ENCODE measurements at regions not wholly inside any gene's neighbourhood (a gene's known extent, or its start where the extent isn't known, plus 50 kb on each side); places are given as distances from the start of the nearest gene placed in this dataset.
"Not testable (repeated sequence)": the region's sequence is repeated elsewhere in the genome, so short reads cannot be mapped to it uniquely, and the experiment has no call there.

DNA sequence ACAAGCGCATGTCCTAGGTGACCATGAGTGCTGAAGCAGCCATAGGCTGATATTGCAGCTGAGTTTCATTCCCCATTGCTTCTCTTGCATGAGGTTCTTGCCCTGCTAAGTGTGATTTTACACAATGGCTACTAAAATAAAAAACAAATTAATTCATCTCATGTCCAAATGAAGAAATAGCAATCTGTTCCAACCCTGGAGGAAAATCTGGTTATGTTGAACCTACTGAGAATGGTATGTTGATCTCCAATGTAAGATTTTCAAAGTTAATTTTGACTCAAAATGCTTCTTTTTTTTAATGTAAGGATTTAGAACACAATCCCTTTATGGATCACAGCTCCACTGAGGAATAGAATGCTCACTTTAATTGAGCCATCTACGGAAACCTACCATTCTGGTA lies 254.2 kb upstream of the CRBN start:
- no peak for DNase-seq

DNA sequence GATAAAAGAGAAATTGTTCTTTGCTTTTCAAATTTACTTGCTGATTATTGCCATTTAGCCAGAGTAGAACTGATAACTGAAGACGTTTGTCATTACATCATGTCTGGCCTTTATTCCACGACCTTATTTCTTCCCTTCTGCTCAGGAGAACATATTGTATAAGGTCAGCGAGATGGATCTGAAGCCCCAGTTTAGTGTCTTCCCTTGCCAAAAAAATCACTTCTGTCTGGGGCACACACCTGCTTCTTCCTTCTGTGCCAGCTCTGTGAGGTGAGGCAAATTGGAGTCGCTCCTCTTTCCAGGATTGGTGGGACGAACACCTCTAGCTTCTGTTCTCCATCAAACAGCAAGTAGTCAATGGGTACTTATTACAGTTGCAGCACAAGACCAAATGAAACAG lies 250.3 kb upstream of the CRBN start:
- DNase-seq: no peak

DNA sequence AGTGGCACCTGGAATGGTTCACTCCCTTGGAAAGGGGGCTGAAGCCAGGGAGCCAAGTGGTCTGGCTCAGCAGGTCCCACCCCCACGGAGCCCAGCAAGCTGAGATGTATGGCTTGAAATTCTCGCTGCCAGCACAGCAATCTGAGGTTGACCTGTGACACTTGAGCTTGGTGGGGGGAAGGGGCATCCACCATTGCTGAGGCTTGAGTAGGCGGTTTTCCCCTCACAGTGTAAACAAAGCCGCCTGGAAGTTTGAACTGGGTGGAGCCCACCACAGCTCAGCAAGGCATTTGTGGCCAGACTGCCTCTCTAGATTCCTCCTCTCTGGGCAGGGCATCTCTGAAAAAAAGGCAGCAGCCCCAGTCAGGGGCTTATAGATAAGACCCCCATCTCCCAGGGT lies 228.2 kb upstream of the CRBN start:
- not testable (repeated sequence) for DNase-seq

DNA sequence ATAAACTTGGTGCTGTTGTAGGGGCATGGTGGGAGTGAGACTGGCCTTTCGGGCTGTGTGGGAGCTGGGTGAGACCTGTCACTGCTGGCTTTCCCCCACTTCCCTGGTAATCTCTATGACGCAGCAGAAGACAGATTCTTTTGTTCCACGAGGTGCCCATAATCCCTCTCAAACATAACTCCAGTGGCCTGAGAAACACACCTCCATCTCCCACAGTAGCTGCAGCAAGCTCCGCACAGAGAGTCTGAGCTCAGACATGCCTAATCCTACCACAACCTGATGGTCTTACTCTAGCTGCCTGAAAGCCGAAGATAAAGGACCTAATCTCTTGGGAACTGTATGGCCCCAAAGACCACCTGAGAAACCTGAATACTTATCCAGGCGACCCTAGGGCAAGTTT lies 225.6 kb upstream of the CRBN start:
- no peak for DNase-seq

DNA sequence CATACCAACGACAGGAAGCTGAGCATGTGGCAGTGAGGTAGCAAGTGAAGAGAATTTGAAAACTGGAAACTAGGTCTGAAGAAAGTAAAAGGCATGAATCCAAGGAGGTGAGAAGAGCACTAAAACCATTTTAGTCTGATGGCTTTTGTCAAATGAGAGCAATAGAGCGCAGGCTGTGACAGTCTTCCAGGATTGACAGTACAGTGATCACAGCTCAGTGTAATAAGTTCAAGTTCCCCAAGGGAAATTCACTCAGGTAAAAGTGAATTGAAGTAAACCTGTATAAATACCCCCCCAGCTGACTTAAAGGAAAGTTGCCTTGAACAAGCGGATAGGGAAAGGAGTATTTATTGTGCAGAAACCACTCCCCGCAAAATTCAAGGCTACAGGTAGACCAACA lies 224.2 kb upstream of the CRBN start:
- no peak for DNase-seq

DNA sequence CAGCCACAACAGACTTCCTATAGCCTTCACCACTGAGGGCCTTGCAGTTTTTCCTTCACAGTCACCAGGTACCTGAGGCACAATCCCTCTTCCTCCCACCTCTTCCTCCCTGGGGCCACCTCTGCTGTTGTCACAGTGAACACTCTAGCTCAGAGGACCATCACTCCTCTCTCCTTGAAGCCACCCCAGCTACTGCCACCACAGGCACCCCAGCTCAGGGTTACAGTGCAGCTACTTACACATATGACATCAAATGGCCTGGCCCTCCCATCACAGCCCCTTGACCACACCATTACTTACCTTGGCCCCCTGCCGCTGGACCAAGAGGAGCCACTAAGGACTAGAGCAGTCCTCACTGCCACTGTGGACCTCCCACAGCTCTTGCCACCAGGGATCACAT lies 213.5 kb upstream of the CRBN start:
- no peak for DNase-seq

DNA sequence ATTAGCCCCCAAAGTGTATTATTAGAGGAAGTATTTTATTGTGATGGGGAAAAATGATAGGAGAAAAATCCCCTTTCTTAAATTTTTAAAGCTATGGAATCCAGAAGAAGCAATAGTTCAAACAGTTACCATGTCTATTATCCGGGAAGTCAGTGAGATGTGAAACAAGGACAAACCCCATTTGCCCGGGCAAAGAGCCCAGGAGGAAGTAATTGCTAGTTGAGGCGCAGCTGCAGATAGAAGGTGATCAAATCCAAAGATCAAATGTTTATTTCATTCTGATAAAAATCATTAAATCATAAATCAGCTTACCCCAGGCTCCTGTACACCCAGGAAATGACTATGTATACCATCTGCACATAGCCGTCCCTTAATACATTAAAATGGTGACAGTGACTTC lies 204.0 kb upstream of the CRBN start:
- DNase-seq: no peak

DNA sequence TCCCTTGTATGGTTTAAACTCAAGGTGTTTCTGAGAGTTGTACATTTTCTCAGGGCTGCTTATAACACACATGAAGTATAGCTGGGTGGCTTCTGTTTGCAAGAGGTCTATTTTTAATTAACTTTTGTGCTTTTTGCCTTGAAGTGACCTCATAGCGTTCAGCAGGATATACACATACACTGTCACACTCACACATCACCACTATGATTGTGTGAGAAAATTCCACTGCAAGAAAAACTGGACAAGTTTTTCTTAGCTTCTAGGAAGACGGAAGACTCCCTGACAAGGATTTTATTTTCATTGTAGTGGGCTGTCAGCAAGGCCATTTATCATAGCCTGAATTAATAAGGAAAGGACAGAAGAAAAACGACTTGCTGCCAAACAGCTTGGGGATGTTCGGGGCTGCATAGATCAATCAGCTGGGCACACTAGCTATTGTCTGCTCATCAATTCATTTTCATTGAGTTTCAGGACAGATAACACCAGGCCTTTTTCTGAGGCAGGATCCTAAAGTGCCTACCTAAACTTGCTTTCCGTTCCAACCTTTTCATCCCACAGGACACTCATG lies 192.8 kb upstream of the CRBN start:
- no peak for DNase-seq

DNA sequence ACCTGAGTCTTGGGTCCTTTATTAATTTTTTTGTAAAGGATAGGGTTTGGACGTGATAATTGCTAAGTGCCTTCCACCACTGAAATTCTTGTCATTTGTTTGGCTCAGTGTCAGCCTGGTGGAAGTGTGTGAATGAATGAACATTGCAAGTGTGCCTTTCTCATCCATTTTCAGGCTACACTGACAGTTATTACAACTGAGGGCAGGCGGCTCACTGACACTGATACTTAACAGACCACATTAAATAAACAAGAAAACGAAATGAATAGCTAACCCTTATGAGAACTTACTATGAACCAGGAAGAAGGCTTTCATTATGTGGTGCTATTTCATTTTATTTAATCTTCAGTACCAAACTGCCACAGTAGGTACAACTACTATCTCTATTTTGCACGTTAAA lies 188.8 kb upstream of the CRBN start:
- no peak for DNase-seq

DNA sequence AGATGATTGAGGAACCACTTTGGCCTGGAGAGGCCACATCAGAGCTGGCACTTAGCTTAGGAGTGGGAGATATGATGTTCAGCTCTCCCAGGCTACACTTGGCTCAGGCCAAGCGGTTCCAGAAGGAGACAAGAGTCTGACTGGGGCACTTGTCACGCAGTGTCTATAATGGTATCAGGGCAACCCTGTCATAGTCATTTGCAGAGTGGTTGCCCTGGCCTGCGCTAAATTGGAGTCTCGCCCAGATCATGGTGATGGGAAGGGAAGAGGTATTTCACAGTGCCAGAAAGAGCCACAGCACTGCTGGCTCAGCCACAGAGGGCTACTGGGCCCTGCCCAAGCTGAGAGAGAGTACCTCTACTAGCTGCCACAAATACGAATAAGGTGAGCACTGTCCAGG lies 186.9 kb upstream of the CRBN start:
- DNase-seq: no peak

DNA sequence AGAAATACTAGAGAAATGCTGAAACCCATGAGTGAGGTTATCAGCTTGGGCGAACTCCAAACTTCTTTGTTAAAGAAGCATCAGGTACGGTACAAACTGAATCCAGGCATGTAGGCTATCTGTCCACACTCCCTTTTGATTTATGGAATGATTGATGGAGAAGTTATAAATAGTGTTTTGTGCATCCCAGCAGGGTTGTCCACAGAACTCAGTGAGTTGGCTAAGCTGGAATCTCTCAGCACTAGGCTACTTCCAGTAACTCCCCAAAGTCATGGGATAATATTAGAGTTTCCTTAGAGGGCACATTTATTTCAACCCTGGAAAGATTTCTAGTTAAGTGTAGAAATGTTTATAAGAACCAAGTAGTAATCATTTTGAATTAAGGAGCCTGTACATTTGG lies 186.2 kb upstream of the CRBN start:
- DNase-seq: no peak

DNA sequence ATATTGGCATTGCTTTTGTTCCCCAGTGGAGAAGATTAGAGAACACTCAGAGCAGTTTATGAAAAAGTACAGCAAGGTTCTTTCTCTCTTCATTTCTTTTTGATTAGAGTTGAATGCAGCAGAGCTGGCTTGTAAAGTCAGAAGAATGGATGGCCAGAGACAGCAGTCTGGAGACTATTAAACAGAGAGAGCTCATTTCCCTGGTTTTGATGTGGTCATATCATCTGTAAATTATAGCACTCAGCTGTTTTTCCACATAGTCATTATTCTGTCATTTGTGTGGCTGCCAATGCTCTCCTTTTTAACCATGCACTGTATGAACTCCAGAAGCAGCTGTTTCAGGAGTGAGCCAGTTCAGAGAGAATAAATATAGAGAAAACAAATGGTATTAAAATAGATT lies 177.4 kb upstream of the CRBN start:
- DNase-seq: no peak

DNA sequence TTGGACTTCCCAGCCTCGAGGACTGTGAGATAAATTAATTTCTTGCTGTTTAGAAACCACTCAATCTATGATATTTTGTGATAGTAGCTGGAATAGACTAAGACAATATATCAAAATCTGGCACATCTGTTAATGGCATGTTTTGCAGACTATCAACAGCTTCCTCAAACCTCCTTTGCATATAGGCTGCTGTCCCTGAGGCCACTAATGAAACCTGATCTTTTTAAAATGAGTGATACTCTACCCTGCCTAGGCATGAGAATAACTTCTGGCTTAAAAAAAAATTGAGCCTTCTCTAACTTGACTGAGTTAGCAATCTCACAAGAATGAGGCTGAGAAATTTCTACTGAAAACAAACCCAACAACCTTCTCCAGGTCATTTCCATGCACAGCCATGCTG lies 176.0 kb upstream of the CRBN start:
- DNase-seq: no peak

DNA sequence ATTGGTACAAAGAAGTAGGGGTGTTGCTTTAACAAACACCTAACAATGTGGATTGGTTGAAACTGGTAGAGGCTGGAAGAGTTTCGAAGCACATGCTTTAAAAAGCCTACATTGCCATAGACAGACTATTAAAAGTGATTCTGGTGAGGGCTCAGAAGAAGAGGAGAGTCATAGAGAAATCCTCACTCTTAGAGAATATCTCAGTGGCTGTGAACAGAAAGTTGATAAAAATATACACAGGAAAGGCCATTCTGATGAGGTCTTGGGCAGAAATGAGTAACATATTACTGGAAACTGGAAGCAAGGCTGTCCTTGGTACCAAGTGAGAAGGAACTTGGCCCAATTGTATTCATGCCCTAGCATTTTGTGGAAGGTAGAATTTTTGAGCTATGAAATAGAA lies 173.7 kb upstream of the CRBN start:
- no peak for DNase-seq

DNA sequence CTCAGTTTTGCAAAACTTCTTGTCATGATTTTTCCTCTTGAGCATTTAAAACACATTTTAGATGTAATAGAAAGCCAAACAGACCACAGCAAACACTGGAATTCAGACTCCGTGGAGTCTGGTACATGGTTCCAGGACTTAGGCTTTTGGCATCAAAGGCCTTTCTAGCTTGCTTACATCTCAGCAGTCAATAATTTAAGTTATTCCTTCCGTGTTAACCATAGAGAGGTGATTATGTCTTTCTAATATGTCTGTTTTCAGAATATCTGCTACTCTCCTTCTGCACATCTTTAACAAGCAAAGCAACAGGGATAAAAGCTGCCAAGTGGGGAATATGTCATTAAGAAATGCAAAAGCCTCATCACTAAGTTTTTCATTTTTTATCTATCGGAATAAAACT lies 171.7 kb upstream of the CRBN start:
- DNase-seq: no peak

DNA sequence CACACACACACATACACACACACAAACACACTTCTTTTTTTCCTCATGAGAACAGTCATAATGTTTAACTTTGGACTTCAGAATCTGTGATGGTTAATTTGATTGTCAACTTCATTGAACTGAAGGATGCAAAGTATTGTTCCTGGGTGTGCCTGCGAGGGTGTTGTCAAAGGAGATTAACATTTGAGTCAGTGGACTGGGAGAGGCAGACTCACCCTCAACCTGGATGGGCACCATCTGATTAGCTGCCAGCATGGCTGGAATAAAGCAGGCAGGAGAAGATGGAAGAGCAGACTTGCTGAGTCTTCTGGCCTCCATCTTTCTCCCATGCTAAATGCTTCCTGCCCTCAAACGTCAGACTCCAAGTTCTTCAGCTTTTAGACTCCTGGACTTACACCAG lies 167.6 kb upstream of the CRBN start:
- not testable (repeated sequence) for DNase-seq

DNA sequence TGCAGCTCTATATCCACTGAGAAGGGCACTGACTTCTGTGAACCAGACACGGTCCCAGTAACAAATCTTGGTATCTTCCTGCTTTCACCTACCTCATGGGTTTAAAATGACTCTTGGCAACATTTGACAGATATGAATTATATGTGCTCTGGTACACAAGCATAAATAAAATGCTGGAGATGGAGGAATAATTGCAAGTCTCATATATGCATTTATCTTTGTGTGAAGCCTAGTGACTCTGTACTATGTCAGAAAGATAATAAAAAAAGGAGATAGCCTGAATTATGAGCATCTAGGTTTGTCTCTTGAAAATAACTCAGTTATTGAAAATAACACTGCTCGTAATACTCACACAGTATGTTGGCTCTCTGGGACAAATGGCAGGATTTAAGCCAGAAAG lies 167.1 kb upstream of the CRBN start:
- DNase-seq: no peak

DNA sequence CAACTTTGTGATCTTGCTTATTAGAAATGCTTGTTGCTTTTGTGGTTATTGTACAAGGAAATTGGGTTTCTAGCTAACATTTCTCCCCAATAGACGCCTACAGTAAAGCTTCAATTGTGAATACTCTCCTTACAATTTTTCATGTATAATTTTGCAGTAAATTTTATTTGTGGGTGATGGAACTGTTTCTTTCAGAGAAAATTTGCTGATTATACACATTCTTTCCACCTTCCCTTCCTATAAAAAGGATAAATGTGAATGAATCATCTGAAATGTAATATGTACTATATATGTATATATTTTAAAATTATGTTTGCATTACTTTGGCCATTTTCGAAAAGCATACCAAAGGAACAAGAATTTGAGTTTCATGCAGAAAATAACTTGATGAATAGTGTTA lies 162.7 kb upstream of the CRBN start:
- DNase-seq: no peak

DNA sequence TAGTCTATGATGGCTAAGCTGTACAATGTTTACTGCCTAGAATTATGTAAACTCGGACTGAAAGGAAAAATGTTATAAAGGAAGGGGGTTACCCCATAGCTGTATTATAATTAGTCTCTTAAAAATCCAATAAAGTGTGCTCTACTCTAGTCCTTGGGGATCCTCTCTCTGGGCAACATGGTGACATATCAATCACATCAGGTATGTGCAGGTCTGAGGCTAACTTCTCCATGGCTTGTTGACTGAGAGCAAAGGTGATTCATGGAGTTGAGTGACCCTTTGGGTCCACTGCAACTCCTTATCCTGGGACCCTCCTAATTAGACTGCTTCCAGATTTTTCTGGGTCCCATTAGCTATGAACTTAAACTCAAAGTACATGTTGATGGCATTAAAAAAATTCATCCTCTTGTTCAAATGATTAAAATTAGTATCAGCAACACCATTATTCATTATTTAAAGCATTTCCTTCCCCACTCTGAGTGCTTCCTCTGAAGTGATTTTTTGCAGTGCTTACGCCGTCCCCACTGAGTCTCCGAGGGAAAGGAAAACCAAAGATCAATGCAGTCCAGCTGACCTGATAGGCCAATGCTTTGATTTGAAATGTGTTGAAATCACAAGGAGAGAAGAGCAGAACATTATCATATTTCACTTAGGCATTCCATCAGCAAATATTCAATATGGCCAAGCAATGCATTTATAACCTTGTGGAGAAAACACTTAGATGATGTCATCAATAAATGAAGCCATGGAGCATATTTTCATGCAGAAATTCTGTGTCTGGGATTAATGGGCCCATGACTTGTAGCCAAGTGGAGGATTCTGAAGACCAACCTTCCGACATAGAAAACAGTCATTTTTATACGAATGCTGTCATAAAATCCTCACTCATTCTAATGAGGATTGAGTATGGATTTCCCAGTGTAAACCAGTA lies 161.7 kb upstream of the CRBN start:
- no peak for DNase-seq

DNA sequence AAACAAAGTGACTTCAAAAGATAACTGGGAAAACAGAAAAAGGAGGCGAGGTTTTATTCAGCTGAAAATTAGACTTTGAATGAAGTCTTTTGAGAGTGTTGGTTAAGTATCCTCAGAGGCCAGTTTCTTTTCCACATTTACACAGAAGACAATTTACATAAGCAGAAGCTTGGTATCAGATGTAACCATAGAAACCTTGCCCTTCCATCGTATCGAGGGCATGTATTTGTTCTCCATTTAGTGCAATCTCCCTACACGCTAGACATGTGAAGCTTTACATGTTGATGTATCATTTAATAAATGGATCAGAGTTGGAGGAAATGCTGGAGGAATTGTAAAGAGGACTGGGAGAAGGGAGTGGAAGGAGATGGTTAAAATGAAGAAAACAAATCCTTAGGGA lies 161.0 kb upstream of the CRBN start:
- no peak for DNase-seq

DNA sequence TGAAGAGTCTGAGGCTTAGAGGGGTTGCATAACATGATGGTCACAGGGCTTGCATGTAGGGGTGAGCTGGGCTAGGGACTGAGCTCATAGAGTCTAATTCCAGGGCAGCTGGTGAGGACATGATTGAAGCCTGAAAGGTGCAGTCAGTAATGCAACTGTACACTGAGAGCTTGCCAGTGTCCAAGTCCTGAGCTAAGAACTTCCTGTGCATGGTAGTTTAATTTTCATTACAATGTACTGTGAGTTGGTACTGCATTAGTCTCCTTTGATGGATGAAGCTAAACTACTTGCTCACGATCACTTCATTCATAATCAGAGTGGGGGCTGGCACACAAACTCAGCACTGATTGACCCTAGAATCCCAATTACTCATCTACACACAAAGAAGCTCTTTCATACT lies 156.4 kb upstream of the CRBN start:
- no peak for DNase-seq

DNA sequence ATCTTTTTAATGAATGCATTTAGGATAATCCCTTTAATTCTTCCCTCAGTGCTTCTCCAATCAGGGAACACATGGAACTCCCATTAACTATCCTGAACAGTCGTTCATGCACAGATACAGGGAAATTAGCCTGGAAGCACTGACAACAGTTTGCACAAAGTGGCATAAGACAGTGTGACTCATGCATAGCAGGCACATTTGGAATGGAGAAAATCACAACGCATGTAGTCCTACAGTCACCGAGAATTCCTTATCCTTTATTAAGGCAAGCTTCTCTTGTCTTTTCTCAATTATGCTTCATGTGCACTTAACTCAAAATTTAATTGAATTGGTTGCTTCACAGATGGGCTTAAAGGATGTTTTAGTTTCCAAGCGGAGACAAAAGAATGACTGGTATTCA lies 155.0 kb upstream of the CRBN start:
- DNase-seq: no peak

DNA sequence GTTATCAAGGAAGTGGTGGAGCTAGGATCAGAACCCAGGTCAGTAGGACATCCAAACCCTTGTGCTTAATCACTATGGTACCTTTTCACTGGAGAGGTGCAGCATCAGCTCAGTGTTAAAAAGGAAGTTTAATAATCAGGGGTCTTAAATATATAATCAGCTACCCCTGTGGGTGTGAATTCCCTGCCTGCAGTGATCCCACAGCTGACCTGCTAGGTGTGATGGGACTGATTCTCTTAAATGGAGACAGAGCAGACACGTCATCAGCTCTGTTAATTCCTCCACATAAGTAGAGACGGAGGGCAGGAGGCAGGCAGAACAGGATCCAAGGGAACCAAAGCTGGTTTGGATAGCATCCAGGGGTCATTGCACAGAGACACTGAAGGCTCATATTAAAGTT lies 154.1 kb upstream of the CRBN start:
- no peak for DNase-seq

DNA sequence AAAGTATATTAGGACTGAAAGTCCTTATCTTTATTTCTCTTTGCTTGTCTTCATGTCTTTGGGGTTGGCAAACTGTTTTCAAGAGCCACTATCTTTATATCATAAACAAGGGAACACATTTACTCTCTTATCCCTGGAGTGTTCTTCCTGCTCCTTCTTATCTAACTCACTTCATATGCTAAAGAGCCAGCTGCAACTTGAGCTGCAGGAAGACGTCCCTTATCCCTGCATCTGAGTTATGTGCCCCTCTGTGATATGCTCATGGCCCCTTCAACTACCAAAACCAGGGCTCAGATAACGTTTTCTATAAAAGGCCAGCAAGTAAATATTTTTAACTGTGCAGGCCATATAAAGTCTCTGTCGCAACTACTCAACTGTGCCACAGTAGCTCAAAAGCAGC lies 137.0 kb upstream of the CRBN start:
- DNase-seq: peak; percentile 34

DNA sequence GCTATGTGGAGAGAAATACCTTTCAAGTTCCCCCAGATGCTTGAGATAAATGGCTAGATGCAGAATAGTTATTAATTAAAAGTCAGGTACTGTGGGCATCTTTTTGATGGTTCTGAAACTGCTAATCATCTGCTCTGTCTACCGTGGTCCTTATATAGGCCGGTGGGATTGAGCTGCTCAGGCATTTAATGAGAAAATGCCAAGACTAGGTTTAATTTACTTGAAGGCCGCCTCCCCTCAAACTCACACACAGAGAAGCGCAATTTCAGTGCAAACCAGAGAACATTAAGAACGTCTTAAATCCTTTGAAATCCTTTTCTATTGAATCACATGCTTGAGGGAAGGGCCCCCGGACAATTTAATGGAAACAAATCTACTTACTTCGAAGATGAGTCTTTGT lies 136.4 kb upstream of the CRBN start:
- DNase-seq: no peak
